GM19043 (cell line): ENCODE measurements at regions not wholly inside any gene's neighbourhood (a gene's known extent, or its start where the extent isn't known, plus 50 kb on each side); places are given as distances from the start of the nearest gene placed in this dataset.

Experiments
- ATAC-seq: cut with Tn5 transposase; IDR thresholded peaks from one replicate; pipeline ENCODE4 v1.9.1; 2021; ENCODE audit warnings: low read depth; ENCODE audit not compliant: unreplicated experiment

DNA sequence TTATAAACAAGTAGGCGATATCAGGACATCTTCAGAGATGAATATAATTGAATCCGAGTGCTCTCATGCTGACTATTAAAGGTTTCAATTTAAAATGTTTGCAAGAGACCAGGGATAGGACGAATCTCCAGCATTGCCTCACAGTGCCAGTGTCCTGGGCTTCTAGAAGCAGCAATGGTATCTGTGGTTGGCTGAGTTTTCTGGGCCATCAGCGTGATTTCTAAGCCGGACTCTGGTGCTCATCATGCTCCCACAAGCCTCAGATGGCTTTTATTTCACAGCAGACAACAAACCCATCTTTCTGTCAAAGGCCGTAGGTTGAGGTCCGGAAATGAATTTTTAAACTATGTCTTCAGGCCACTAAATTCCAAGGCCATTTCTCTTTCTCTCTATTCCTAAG, 187.7 kb downstream of the FOXO1 start:
- ATAC-seq, result no peak

GRCh38 chr13:40479196-40479845, 187.1 kb downstream of the FOXO1 start:
- no peak for ATAC-seq

DNA sequence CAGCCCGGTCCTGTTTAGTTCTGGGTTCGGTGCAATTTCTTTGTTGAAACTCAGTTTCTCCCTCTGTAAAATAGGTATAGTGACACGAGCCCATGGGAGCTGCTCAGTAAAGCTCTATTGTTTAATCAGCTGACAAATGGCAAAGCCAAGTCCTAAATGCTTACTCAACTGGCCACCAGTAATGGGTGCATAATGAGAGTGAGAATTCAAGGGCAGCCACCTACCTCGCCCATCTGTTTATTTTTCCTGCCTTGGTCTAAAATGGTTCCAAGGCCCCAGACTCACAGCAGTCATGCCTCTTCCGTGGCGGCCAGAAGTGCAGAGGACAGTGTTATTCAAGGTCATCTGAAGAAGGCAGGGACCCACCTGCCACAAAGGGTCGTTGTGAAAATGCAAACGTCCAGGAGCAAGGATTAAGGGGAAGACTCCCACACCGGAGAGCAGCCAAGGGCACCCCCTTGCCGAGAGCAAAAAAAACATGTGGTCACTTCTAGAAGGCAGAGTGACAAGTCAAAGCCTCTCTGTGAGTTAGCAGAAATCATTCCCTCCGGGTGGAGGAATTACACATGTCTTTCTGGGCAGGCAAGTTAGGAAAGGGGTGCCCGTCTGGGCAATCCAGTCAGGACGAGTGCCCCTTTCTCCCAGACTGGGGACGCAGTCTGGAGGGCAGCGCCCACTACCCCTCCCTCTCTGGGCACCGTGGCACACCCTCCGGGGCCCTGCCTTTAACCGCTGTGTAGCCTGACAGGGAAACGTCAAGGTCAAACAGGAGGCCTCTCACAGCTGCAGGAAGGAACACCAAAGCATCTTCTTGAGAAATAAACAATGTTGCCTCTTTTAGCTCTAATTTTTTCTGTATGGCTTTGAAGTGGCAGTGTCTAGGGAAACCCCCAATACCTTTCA, 186.2 kb downstream of the FOXO1 start:
- no peak for ATAC-seq

GRCh38 chr13:40480915-40481516, 185.4 kb downstream of the FOXO1 start:
- no peak for ATAC-seq

DNA sequence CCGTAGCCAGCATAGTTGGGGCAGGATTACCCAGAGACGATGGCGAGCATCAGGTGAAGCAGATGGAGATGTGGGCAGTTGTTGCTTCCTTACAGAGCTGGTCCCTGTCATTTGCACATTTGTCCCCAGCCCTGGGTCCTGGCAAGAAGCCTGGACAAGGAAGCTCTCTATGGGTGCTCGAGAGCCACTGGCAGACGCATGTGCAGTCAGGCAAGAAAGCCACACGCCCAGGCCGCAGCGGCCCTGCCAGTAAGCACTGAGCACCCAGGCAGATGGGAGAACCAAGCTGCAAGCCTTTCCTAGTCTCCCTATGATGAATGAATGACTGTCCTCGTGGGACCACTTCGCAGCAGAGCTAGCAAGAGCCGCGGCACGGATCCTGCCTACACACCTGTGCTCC, 182.8 kb downstream of the FOXO1 start:
- no peak for ATAC-seq

DNA sequence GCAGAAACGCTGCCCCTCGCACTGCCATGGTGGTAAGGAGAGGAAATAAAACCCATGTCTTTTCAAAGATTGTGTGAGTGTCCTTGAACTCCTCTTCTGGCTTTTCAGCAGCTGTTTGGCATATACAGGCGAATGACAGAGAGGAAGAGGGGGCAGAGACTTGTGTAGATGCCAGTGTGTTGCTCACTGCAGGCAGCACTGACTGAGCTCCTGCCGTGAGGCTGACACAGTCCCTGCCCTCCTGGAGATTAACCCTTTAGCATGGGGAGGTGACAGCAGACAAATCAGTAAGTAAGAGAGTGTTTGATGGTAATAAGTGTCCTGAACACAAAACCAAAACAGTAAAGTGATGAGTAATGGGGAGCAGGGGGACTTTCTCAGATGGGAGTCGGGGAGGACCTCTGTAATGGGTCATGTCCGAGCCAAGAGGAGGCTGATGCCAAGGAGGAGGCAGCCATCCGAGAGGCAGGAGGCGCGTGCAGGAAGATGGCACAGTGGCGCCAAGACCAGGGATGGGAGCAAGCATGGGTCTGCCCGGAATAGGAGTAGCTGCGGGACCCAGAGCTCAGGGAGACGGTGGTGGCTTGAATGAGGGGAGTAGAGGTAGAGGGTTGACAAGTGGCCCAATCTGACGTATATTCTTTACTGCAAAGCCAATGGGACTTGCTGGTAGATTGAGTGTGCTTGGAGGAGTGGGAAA, 182.2 kb downstream of the FOXO1 start:
- ATAC-seq, result no peak

GRCh38 chr13:40484974-40485373, 181.5 kb downstream of the FOXO1 start:
- ATAC-seq, result no peak

GRCh38 chr13:40485611-40486517, 180.6 kb downstream of the FOXO1 start:
- ATAC-seq, result no peak

- no peak for ATAC-seq
These were observed 179.8 kb downstream of the FOXO1 start for GRCh38 chr13:40486518-40487163.

GRCh38 chr13:40488869-40489391, 177.5 kb downstream of the FOXO1 start:
- no peak for ATAC-seq

- no peak for ATAC-seq
These were observed 176.2 kb downstream of the FOXO1 start for GRCh38 chr13:40490086-40490758.

- no peak for ATAC-seq
These were observed 173.9 kb downstream of the FOXO1 start for GRCh38 chr13:40492511-40492910.

DNA sequence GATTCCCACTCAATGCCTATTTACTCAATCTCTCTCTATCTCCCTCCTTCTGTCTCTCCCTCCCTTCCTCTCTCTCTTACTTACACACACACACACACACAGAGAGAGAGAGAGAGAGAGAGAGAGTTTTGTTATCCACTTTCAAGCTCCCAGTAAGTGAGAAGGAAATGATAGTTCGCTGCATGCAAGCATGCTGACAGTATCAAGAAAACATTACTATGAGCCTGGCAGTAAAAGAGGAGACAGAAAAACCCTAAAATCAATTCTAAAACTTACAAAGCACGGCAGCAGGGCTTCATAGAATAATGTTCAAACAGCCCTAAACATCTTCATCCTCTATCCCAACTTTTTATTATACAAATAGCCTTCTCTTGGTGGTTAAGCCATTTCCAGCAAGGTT, 171.9 kb downstream of the FOXO1 start:
- ATAC-seq, result no peak

DNA sequence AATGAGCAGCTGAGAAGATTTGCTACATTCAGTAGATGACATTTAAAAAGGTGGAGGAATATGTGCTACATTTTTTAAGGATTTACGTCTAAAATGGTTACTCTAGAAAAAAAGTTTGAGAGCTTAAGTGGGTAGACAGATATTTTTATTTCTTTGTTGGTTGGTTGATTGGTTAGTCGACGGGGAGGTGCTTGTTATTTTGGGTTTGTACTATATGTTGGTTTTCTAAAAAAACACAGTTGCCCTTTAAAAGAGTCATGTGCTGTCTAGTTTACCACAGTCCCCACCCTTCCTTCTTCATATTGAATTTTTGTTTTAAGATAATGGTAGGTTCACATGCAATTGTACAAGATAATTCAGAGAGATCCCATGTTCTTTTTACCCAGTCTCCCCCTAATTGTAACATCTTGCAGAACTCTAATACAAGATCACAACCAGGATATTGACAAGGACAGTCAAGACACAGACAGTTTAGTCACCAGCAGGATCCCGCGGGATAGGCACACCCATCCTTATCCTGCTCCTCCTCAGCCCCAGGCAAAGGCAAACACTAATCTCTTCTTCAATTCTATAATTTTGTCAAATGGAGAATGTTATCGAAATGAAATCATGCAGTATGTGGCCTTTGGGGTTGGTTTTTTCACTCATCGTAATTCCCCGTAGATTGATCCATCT, 171.4 kb downstream of the FOXO1 start:
- ATAC-seq, result no peak

DNA sequence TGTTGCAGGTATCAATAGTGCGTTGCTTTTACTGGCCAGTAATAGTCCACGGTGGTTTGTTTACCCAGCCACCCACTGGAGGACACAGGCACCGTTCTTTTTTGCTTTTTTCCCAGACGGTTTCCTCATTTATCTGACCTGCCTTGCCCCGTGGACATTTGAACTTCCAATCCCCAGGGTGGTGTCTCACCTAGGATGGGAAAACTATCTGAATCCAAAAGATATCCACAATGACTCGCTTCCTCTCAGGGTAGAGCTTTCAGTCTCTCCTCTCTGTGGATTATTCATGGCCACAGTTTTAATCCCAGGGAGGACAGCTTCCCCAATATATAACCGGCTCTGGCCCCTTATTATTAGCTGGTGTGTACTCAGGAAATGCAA, 170.8 kb downstream of the FOXO1 start:
- no peak for ATAC-seq

DNA sequence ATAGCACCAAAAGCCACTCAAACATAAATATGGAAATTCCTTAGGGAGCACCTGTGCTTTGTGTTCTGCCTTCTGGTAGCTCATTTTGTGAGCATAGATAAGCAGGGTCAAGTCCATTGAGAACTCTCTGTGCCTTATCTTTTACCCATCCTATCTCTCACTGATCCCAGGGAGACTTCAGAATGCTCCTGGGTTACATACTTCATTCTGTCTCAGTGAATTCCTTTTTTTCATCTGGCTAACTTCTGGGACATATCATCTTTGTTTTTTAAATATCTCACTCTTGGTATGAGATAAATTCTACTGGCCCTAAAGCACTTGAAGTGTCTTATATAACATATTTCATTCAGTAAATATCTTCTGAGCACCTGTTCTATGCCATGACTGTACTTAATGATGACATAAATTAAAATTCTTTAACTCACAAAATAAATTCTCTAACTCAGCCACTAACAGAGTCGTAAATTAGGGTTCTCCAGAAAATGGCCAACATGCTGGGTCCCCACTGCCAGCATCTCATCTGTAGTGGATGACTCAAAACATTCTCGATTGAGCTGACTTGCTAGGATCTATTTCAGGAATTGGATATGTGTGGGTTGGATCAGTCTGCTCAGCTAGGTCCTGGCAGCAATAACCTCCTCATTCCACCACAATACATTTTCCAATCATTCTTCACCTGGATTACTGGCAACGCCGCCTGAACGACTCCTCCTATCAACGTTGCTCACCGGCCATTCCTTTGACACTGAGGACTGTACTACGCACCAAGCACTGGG, 170.2 kb downstream of the FOXO1 start:
- no peak for ATAC-seq

- no peak for ATAC-seq
These were observed 168.0 kb downstream of the FOXO1 start for GRCh38 chr13:40498461-40498860.
